IMR-90 (cell line): ENCODE measurements at regions not wholly inside any gene's neighbourhood (a gene's known extent, or its start where the extent isn't known, plus 50 kb on each side); places are given as distances from the start of the nearest gene placed in this dataset.

Source experiments
- ATAC-seq: fragments of 200-7000 bp; cut with Tn5 transposase; 2 replicates; pipeline ENCODE4 v1.9.1; 2020; ENCODE audit warnings: low read depth, mild to moderate bottlenecking, moderate library complexity
- BruUV-seq: library from RNA; stranded (reverse); fragments of 400-500 nt; replicated peaks from 2 replicates; lab custom pipeline; 2021; lab: Mats Ljungman, UMichigan
- CTCF ChIA-PET: fragments of 300-600 bp; formaldehyde crosslinking; extraction: SDS; loops from one replicate; lab custom pipeline; 2021; ENCODE audit warnings: antibody characterized with exemption; lab: Yijun Ruan, JAX
- POLR2A ChIA-PET: fragments of 300-600 bp; sonication (Branson Sonifier 250); formaldehyde crosslinking; loops from one replicate; lab custom pipeline; 2022; ENCODE audit warnings: antibody characterized with exemption; ENCODE audit not compliant: unreplicated experiment; lab: Charles Lee
- DNase-seq: peaks from one replicate; pipeline ENCODE4 v3.0.0; 2013
- H2AFZ ChIP-seq: replicated peaks from 2 replicates; pipeline ENCODE3; 2013; ENCODE audit warnings: low read length, mild to moderate bottlenecking; ENCODE audit not compliant: poor library complexity
- H2AK5ac ChIP-seq: 2 replicates; pipeline ENCODE4 v1.6.1; 2013; ENCODE audit warnings: low read depth, low read length, inconsistent platforms
- H2AK9ac ChIP-seq: replicated peaks from 2 replicates; pipeline ENCODE3; 2013; ENCODE audit warnings: mild to moderate bottlenecking, low read depth, low read length, moderate library complexity; ENCODE audit not compliant: poor library complexity
- H2BK120ac ChIP-seq: 2 replicates; pipeline ENCODE4 v1.6.1; 2013; ENCODE audit warnings: low read depth, low read length, inconsistent platforms
- H2BK15ac ChIP-seq: 3 replicates; pipeline ENCODE4 v1.6.1; 2013; ENCODE audit warnings: low read depth, low read length, inconsistent platforms
- H2BK20ac ChIP-seq: 2 replicates; pipeline ENCODE4 v1.6.1; 2013; ENCODE audit warnings: low read depth, mild to moderate bottlenecking, inconsistent platforms, low read length, moderate library complexity
- H2BK5ac ChIP-seq: 2 replicates; pipeline ENCODE4 v1.6.1; 2013; ENCODE audit warnings: mild to moderate bottlenecking, low read depth, low read length, inconsistent platforms; ENCODE audit not compliant: poor library complexity, severe bottlenecking
- H3K14ac ChIP-seq: replicated peaks from 2 replicates; pipeline ENCODE4 v1.6.1; 2013; ENCODE audit warnings: low read depth, low read length, inconsistent platforms
- H3K18ac ChIP-seq: 2 replicates; pipeline ENCODE4 v1.6.1; 2013; ENCODE audit warnings: low read depth, low read length, control low read depth
- H3K23ac ChIP-seq: 2 replicates; pipeline ENCODE4 v1.6.1; 2013; ENCODE audit warnings: low read depth, low read length, inconsistent platforms
- H3K27ac ChIP-seq: 2 replicates; pipeline ENCODE4 v1.5.1; 2013; ENCODE audit warnings: mild to moderate bottlenecking, control low read depth, low read length; ENCODE audit not compliant: insufficient read depth
- H3K27me3 ChIP-seq: 2 replicates; pipeline ENCODE4 v1.6.1; 2013; ENCODE audit warnings: low read length; ENCODE audit not compliant: control insufficient read depth, insufficient read depth
- H3K36me3 ChIP-seq: 2 replicates; pipeline ENCODE4 v1.6.1; 2013; ENCODE audit warnings: low read length, mixed read lengths; ENCODE audit not compliant: control insufficient read depth, insufficient read depth
- H3K4ac ChIP-seq: 2 replicates; pipeline ENCODE4 v1.6.1; 2013; ENCODE audit warnings: low read depth, low read length, inconsistent platforms
- H3K4me1 ChIP-seq: 2 replicates; pipeline ENCODE4 v1.6.1; 2013; ENCODE audit warnings: low read length, mixed read lengths; ENCODE audit not compliant: control insufficient read depth, insufficient read depth
- H3K4me2 ChIP-seq: 2 replicates; pipeline ENCODE4 v1.6.1; 2013; ENCODE audit warnings: low read depth, mild to moderate bottlenecking, control low read depth, low read length, moderate library complexity
- H3K4me3 ChIP-seq: 2 replicates; pipeline ENCODE4 v1.5.1; 2013; ENCODE audit warnings: low read depth, mild to moderate bottlenecking, control low read depth, low read length, moderate library complexity; ENCODE audit not compliant: insufficient read depth
- H3K56ac ChIP-seq: 2 replicates; pipeline ENCODE4 v1.6.1; 2013; ENCODE audit warnings: low read length, inconsistent platforms; ENCODE audit not compliant: insufficient read depth; ENCODE audit errors: extremely low read depth
- H3K79me1 ChIP-seq, 2 experiments: 2 replicates each; pipeline ENCODE4 v1.6.1; 2013; ENCODE audit warnings: low read length in 2 of 2, inconsistent platforms in 1 of 2, low read depth in 1 of 2
- H3K9ac ChIP-seq: 2 replicates; pipeline ENCODE4 v1.6.1; 2013; ENCODE audit warnings: low read depth, low read length, control low read depth
- H3K9me1 ChIP-seq: 2 replicates; pipeline ENCODE4 v1.6.1; 2013; ENCODE audit warnings: low read length, inconsistent platforms; ENCODE audit not compliant: insufficient read depth
- H3K9me3 ChIP-seq: 2 replicates; pipeline ENCODE4 v1.6.1; 2013; ENCODE audit warnings: low read length; ENCODE audit not compliant: control insufficient read depth, insufficient read depth
- H4K20me1 ChIP-seq: 2 replicates; pipeline ENCODE4 v1.6.1; 2013; ENCODE audit warnings: low read length, inconsistent platforms; ENCODE audit not compliant: insufficient read depth
- H4K5ac ChIP-seq: 2 replicates; pipeline ENCODE4 v1.6.1; 2013; ENCODE audit warnings: mild to moderate bottlenecking, low read depth, low read length, control low read depth
- H4K8ac ChIP-seq, 2 experiments: 2 replicates each; pipeline ENCODE4 v1.6.1; 2013; ENCODE audit warnings: low read depth in 2 of 2, low read length in 2 of 2, control low read depth in 1 of 2, inconsistent platforms in 1 of 2
- H4K91ac ChIP-seq: 2 replicates; pipeline ENCODE4 v1.6.1; 2013; ENCODE audit warnings: low read depth, low read length, inconsistent platforms; ENCODE audit not compliant: insufficient read depth
- BHLHE40 ChIP-seq: fragments of 150-350 bp; IDR thresholded peaks from 2 replicates; pipeline ENCODE4 v1.6.1; 2016; ENCODE audit warnings: mild to moderate bottlenecking, low read depth, low read length
- CEBPB ChIP-seq: IDR thresholded peaks from 2 replicates; pipeline ENCODE4 v1.6.1; 2012; ENCODE audit warnings: low read depth, low read length, improper control_type of control experiment
- CHD1 ChIP-seq: IDR thresholded peaks from 2 replicates; pipeline ENCODE4 v1.6.1; 2012; ENCODE audit warnings: low read depth, low read length, improper control_type of control experiment
- CTCF ChIP-seq: conservative IDR thresholded peaks from 2 replicates; pipeline ENCODE4 v1.5.1; 2012; ENCODE audit warnings: mild to moderate bottlenecking, low read depth, low read length, improper control_type of control experiment
- FOS ChIP-seq: fragments of 150-350 bp; IDR thresholded peaks from 2 replicates; pipeline ENCODE4 v1.6.1; 2016; ENCODE audit warnings: low read depth, low read length
- MAFK ChIP-seq: IDR thresholded peaks from 2 replicates; pipeline ENCODE4 v1.6.1; 2012; ENCODE audit warnings: low read depth, low read length, improper control_type of control experiment
- MAZ ChIP-seq: IDR thresholded peaks from 2 replicates; pipeline ENCODE4 v1.6.1; 2012; ENCODE audit warnings: low read depth, mild to moderate bottlenecking, low read length, improper control_type of control experiment, moderate library complexity, borderline replicate concordance
- MXI1 ChIP-seq: IDR thresholded peaks from 2 replicates; pipeline ENCODE4 v1.6.1; 2012; ENCODE audit warnings: low read depth, mild to moderate bottlenecking, low read length, moderate library complexity, borderline replicate concordance
- NFE2L2 ChIP-seq: fragments of 150-350 bp; IDR thresholded peaks from 2 replicates; pipeline ENCODE4 v1.6.1; 2016; ENCODE audit warnings: low read depth, mild to moderate bottlenecking, low read length
- POLR2A ChIP-seq: IDR thresholded peaks from 2 replicates; pipeline ENCODE4 v1.6.1; 2012; ENCODE audit warnings: mild to moderate bottlenecking, low read depth, low read length
- RAD21 ChIP-seq: IDR thresholded peaks from 2 replicates; pipeline ENCODE4 v1.6.1; 2012; ENCODE audit warnings: low read length, improper control_type of control experiment
- RCOR1 ChIP-seq: IDR thresholded peaks from 2 replicates; pipeline ENCODE4 v1.6.1; 2012; ENCODE audit warnings: mild to moderate bottlenecking, low read length, improper control_type of control experiment; ENCODE audit not compliant: insufficient replicate concordance
- RFX5 ChIP-seq: IDR thresholded peaks from 2 replicates; pipeline ENCODE4 v1.8.0; 2012; ENCODE audit warnings: low read depth, mild to moderate bottlenecking, low read length, moderate library complexity
- SMC3 ChIP-seq: fragments of 150-350 bp; IDR thresholded peaks from 2 replicates; pipeline ENCODE4 v1.6.1; 2016; ENCODE audit warnings: low read depth, mild to moderate bottlenecking, antibody characterized with exemption, low read length, moderate library complexity
- USF2 ChIP-seq: fragments of 150-350 bp; IDR thresholded peaks from 2 replicates; pipeline ENCODE4 v1.6.1; 2017; ENCODE audit warnings: mild to moderate bottlenecking, antibody characterized with exemption, low read length, low read depth
- WGBS, 2 experiments: methylation state at CpG; one replicate each; pipeline versions ENCODE4 v1.1.5 to v1.1.7; 2013; ENCODE audit warnings: missing lambda C conversion rate in 2 of 2; ENCODE audit not compliant: insufficient read length in 1 of 2; ENCODE audit errors: extremely low coverage in 2 of 2; 5-methylcytosine and 5-hydroxymethylcytosine counted together
- dilution Hi-C: fragments of 300-500 bp; cut with HindIII; formaldehyde crosslinking; loops from one replicate; pipeline ENCODE4 v1.14.3; 2018; ENCODE audit warnings: low sequenced_read_pairs; ENCODE audit not compliant: unreplicated experiment
- in situ Hi-C: fragments of 300-500 bp; cut with MboI; formaldehyde crosslinking; loops from 3 replicates; pipeline ENCODE4 v1.14.3; 2019; ENCODE audit warnings: low sequenced_read_pairs, inconsistent platforms, mixed read lengths
- intact Hi-C: fragments of 100-400 bp; cut with micrococcal nuclease; formaldehyde crosslinking; loops from 2 replicates; pipeline ENCODE4 v1.10.0; 2022
- TF ChIP-seq, protein P1 (sequence below): fragments of 150-350 bp; IDR thresholded peaks from 2 replicates; pipeline ENCODE4 v1.6.1; 2016; ENCODE audit warnings: low read depth, mild to moderate bottlenecking, low read length, moderate library complexity, borderline replicate concordance

- Histone ChIP-seq H3K36me3 (no peaks in the 10 kb centered on the region), H3K23ac (peak overlapping the region; percentile 99), H4K91ac (peak overlapping the region; percentile 89), H3K27ac (peak overlapping the region; percentile 71; the same call in 1 of the 2 replicates), H2BK20ac (peak overlapping the region; percentile 99), H3K9me1 (peaks cover 3% of the 10 kb centered on the region), H2AFZ (peak overlapping the region; percentile 79), H4K20me1 (no peaks in the 10 kb centered on the region), H2BK120ac (peak overlapping the region; percentile 98), H2AK9ac (no peak overlapping the region), H3K4me2 (peak overlapping the region; percentile 53), H3K9me3 (peaks cover 6% of the 10 kb centered on the region), H3K4ac (peak overlapping the region; percentile 95), H2BK15ac (peak overlapping the region; percentile 85; the same call in 2 of the 3 replicates), H3K27me3 (no peaks in the 10 kb centered on the region), H3K56ac (no peak overlapping the region), H2AK5ac (peak overlapping the region; percentile 88; the same call in 1 of the 2 replicates), H2BK5ac (peak overlapping the region; percentile 95), H3K79me1 (no peaks in the 10 kb centered on the region), H4K5ac (peak overlapping the region; percentile 94), H4K8ac (peak overlapping the region; percentile 27 to 95; a peak in 3 of 4 replicates), H3K4me1 (peaks cover 6% of the 10 kb centered on the region), H3K4me3 (no peak overlapping the region), H3K14ac (peak overlapping the region; percentile 97), H3K18ac (peak overlapping the region; percentile 99), H3K9ac (no peak overlapping the region)
- dilution Hi-C loops (no loop called here), intact Hi-C loops (no loop called here), in situ Hi-C loops (loop anchor here (25.0 kb wide), 1 partner anchor 404 kb away; no protein-coding TSS in a partner anchor)
- TF ChIP-seq RFX5 = no peak
- TF ChIP-seq RAD21 = no peak
- TF ChIP-seq, protein P1, sequence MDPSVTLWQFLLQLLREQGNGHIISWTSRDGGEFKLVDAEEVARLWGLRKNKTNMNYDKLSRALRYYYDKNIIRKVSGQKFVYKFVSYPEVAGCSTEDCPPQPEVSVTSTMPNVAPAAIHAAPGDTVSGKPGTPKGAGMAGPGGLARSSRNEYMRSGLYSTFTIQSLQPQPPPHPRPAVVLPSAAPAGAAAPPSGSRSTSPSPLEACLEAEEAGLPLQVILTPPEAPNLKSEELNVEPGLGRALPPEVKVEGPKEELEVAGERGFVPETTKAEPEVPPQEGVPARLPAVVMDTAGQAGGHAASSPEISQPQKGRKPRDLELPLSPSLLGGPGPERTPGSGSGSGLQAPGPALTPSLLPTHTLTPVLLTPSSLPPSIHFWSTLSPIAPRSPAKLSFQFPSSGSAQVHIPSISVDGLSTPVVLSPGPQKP = no peak
- TF ChIP-seq CTCF = no peak
- TF ChIP-seq FOS = no peak
- no peak for TF ChIP-seq RCOR1
- TF ChIP-seq USF2 = no peak
- no peak for TF ChIP-seq SMC3
- no peak; the same call in 1 of the 2 replicates for TF ChIP-seq CEBPB
- no peak for TF ChIP-seq POLR2A
- no peak for TF ChIP-seq CHD1
- TF ChIP-seq BHLHE40 = no peak
- no peak for TF ChIP-seq MXI1
- TF ChIP-seq MAZ = no peak
- TF ChIP-seq NFE2L2 = no peak
- no peak for TF ChIP-seq MAFK
- no CpG with 5 or more reads among the region's 1 CpG for WGBS, 2 experiments
- BruUV-seq = no TSS peak
- ChIA-PET POLR2A (no interaction called here), CTCF (interaction anchor here (0.6 kb wide), 1 partner anchor 690 kb away, joined by 3 read pairs; no protein-coding TSS in a partner anchor)
- peak; percentile 70 for DNase-seq
- ATAC-seq = peak; percentile 95
Observed at GRCh38 chr4:17316566-17316965, 195.3 kb downstream of the QDPR start.
